ENCODE measurements at regions not wholly inside any gene's neighbourhood (a gene's known extent, or its start where the extent isn't known, plus 50 kb on each side); places are given as distances from the start of the nearest gene placed in this dataset.
A peak's percentile ranks its signal among the peaks of the same experiment; 100 is the strongest.

GRCh38 chr5:175579742-175580432, 78.0 kb upstream of the HRH2 start:
- 43 to 54% (median 47%) methylated on average over 11 of the region's 11 CpGs for WGBS, 4 donors
- ATAC-seq (peak in 2 of 4 donors; percentile 55 to 65), DNase-seq (no peak)
- intact Hi-C loops (cut with DNase I): loop anchor here in 2 of 10 donors (10.0 kb wide), 1 partner anchor 105 kb away; no protein-coding TSS in a partner anchor
- Histone ChIP-seq H3K9me3 (peaks cover 0 to 5% (median 0%) of the 10 kb centered on the region in 12 donors), H3K4me1 (peaks cover 0 to 7% (median 0%) of the 10 kb centered on the region in 12 donors), H3K27ac (peak overlapping the region in 7 of 12 donors; percentile 18 to 59 (median 43)), H3K36me3 (no peaks in the 10 kb centered on the region), H3K27me3 (peaks cover 0 to 4% (median 0%) of the 10 kb centered on the region in 9 donors), H3K4me3 (no peak overlapping the region)
- no peak for TF ChIP-seq POLR2A (IDR thresholded peaks at IDR 0.05)
- TF ChIP-seq CTCF (IDR thresholded peaks at IDR 0.05): no peak

- WGBS, 4 donors: 81 to 90% (median 84%) methylated on average over 4 of the region's 4 CpGs
- Histone ChIP-seq H3K27ac (no peak overlapping the region), H3K36me3 (no peaks in the 10 kb centered on the region), H3K9me3 (peaks cover 0 to 5% (median 0%) of the 10 kb centered on the region in 12 donors), H3K4me1 (peaks cover 0 to 6% (median 0%) of the 10 kb centered on the region in 12 donors), H3K4me3 (no peak overlapping the region), H3K27me3 (no peaks in the 10 kb centered on the region)
- no peak for ATAC-seq
- intact Hi-C loops (cut with DNase I): no loop called here
- no peak for TF ChIP-seq POLR2A (IDR thresholded peaks at IDR 0.05)
- no peak for TF ChIP-seq CTCF (IDR thresholded peaks at IDR 0.05)
- no peak for DNase-seq
Measured at GRCh38 chr5:175582697-175583096, 75.2 kb upstream of the HRH2 start.

GRCh38 chr5:175585567-175585966, 72.3 kb upstream of the HRH2 start:
- ATAC-seq (no peak), DNase-seq (no peak)
- peaks cover 0 to 5% (median 0%) of the 10 kb centered on the region in 12 donors for H3K9me3 ChIP-seq
- H3K27me3 ChIP-seq: no peaks in the 10 kb centered on the region
- intact Hi-C loops (cut with DNase I): no loop called here
- no peak overlapping the region for H3K4me3 ChIP-seq
- peaks cover 0 to 7% (median 0%) of the 10 kb centered on the region in 12 donors for H3K4me1 ChIP-seq
- no peaks in the 10 kb centered on the region for H3K36me3 ChIP-seq
- no peak overlapping the region for H3K27ac ChIP-seq
- WGBS, 4 donors: 74 to 91% (median 81%) methylated on average over 5 of the region's 5 CpGs
- TF ChIP-seq POLR2A (IDR thresholded peaks at IDR 0.05): no peak

DNA sequence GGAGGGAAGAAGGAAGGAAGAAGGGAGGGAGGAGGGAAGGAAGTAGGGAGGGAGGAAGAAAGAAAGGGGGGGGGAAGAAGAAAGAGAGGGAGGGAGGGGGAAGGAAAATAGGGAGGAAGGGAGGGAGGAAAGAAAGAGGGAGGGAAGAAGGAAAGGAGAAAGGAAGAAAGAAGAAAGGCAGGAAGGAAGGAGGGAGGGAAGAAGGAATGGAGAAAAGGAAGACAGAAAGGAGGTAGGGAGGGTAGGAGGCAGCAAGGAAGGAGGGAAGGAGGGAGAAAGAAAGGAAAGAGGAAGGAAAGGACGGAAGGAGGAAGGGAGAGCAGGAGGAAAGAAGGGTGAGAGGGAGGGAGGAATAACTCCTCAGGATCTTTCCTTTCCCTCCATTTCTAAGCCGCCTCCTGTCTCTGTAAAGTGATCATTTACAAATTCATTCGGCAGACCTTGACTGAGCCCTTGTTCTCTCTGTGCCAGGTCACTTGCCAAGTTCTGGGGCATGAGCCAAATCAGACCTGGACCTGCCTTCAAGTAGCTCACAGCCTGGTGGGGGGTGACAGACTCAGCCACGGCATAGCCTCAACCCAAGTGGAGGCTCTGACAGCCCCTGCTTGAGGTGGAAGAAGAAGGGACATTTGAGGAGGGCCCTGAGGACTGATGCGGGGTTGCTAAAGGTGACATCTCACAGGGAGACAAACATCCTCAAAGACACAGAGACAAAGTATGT, 69.0 kb upstream of the HRH2 start:
- intact Hi-C loops (cut with DNase I): no loop called here
- ATAC-seq (peak; percentile 51 to 81 (median 78)), DNase-seq (peak in 3 of 5 donors; percentile 33 to 67 (median 65))
- Histone ChIP-seq H3K4me1 (peaks cover 0 to 14% (median 0%) of the 10 kb centered on the region in 12 donors), H3K27ac (peak overlapping the region in 1 of 12 donors; percentile 34), H3K4me3 (no peak overlapping the region), H3K27me3 (no peaks in the 10 kb centered on the region), H3K36me3 (no peaks in the 10 kb centered on the region), H3K9me3 (no peaks in the 10 kb centered on the region)
- 64 to 81% (median 70%) methylated on average over 5 of the region's 5 CpGs for WGBS, 4 donors
- TF ChIP-seq POLR2A (IDR thresholded peaks at IDR 0.05) (no peak), CTCF (IDR thresholded peaks at IDR 0.05) (no peak)

All from heart left ventricle (tissue), 16 donors.